ENCODE measurements at regions not wholly inside any gene's neighbourhood (a gene's known extent, or its start where the extent isn't known, plus 50 kb on each side); places are given as distances from the start of the nearest gene placed in this dataset.
"Not testable (repeated sequence)": the region's sequence is repeated elsewhere in the genome, so short reads cannot be mapped to it uniquely, and the experiment has no call there.

DNA sequence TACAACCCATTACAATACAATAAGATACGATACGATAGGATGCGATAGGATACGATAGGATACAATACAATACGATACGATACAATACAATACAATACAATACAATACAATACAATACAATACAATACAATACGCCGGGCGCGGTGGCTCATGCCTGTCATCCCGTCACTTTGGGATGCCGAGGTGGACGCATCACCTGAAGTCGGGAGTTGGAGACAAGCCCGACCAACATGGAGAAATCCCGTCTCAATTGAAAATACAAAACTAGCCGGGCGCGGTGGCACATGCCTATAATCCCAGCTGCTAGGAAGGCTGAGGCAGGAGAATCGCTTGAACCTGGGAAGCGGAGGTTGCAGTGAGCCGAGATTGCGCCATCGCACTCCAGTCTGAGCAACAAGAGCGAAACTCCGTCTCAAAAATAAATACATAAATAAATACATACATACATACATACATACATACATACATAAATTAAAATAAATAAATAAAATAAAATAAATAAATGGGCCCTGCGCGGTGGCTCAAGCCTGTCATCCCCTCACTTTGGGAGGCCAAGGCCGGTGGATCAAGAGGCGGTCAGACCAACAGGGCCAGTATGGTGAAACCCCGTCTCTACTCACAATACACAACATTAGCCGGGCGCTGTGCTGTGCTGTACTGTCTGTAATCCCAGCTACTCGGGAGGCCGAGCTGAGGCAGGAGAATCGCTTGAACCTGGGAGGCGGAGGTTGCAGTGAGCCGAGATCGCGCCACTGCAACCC is 2275.6 kb upstream of the TPTE start:
- TF ChIP-seq, protein P1, sequence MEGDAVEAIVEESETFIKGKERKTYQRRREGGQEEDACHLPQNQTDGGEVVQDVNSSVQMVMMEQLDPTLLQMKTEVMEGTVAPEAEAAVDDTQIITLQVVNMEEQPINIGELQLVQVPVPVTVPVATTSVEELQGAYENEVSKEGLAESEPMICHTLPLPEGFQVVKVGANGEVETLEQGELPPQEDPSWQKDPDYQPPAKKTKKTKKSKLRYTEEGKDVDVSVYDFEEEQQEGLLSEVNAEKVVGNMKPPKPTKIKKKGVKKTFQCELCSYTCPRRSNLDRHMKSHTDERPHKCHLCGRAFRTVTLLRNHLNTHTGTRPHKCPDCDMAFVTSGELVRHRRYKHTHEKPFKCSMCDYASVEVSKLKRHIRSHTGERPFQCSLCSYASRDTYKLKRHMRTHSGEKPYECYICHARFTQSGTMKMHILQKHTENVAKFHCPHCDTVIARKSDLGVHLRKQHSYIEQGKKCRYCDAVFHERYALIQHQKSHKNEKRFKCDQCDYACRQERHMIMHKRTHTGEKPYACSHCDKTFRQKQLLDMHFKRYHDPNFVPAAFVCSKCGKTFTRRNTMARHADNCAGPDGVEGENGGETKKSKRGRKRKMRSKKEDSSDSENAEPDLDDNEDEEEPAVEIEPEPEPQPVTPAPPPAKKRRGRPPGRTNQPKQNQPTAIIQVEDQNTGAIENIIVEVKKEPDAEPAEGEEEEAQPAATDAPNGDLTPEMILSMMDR (IDR thresholded peaks at IDR 0.05) = not testable (repeated sequence)
- not testable (repeated sequence) for TF ChIP-seq POLR2A (IDR thresholded peaks at IDR 0.05)

Data from adrenal gland (tissue), 5 donors.